GM12875 (cell line): ENCODE measurements at regions not wholly inside any gene's neighbourhood (a gene's known extent, or its start where the extent isn't known, plus 50 kb on each side); places are given as distances from the start of the nearest gene placed in this dataset.

Experiments
- H3K4me3 ChIP-seq: one replicate; pipeline ENCODE4 v1.5.1; 2011; ENCODE audit warnings: low read depth, low read length, control low read depth
- CTCF ChIP-seq: IDR thresholded peaks from 2 replicates; pipeline ENCODE4 v1.5.1; 2011; ENCODE audit warnings: low read depth, mild to moderate bottlenecking, control low read depth, inconsistent platforms, low read length, moderate library complexity, borderline replicate concordance; ENCODE audit not compliant: insufficient read depth

- no peak for TF ChIP-seq CTCF
Measured at GRCh38 chr6:103979308-103979707, 880.4 kb downstream of the HACE1 start.

GRCh38 chr6:103937389-103937788, 922.3 kb downstream of the HACE1 start:
- H3K4me3 ChIP-seq, result no peak overlapping the region
- no peak for TF ChIP-seq CTCF

More at GRCh38 chr6:103979308-103979707, 880.4 kb downstream of the HACE1 start:
- H3K4me3 ChIP-seq, result no peak overlapping the region

- no peak for TF ChIP-seq CTCF
- H3K4me3 ChIP-seq, result no peak overlapping the region
Measured at GRCh38 chr6:103925317-103925716, 934.4 kb downstream of the HACE1 start.

DNA sequence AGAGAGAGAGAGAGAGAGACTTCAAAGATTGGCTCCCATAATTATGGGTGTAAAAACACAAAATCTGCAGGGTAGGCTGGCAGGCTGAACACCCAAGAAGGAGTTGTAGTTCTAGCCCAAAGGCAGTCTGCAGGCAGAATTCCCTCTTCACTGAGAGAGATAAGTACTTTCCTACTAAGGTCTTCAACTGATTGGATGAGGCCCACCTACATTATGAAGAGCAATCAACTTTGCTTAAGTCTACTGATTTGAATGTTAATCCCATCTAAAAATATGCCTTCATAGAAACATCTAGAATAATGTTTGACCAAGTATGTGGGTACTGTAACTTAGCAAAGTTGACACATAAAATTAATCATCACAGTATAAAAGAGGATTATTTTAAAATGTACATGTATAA, 949.7 kb downstream of the HACE1 start:
- H3K4me3 ChIP-seq, result no peak overlapping the region
- no peak for TF ChIP-seq CTCF

DNA sequence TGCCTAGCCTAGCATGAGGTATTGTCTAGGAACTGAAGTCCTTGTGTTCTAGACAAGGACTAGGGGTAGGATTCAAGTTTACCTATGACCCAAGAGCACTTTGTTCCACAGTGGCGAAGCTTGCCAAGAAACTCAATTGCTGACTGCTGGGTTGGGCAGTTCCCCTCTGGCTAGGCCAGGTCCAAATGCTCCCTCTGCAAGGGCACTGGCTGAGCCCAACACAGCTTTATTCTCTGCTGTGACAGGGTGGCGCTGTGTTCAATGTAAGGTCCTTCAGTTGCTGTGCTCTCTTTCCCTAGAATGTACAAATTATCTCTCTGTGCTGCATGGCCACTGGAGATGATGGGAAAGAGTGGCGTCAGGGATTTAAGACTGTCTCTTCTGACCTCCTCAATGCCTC, 950.8 kb downstream of the HACE1 start:
- no peak for TF ChIP-seq CTCF
- no peak overlapping the region for H3K4me3 ChIP-seq

- H3K4me3 ChIP-seq, result no peak overlapping the region
Measured at GRCh38 chr6:103895136-103895535, 964.6 kb downstream of the HACE1 start.

More at GRCh38 chr6:103895136-103895535, 964.6 kb downstream of the HACE1 start:
- TF ChIP-seq CTCF, result no peak
